MCF 10A (cell line): ENCODE measurements at regions not wholly inside any gene's neighbourhood (a gene's known extent, or its start where the extent isn't known, plus 50 kb on each side); places are given as distances from the start of the nearest gene placed in this dataset.
"Not testable (repeated sequence)": the region's sequence is repeated elsewhere in the genome, so short reads cannot be mapped to it uniquely, and the experiment has no call there.

ENCODE experiments used
- BruUV-seq: library from RNA; stranded (reverse); fragments of 400-500 nt; replicated peaks from 2 replicates; lab custom pipeline; 2021; lab: Mats Ljungman, UMichigan
- CTCF ChIA-PET: fragments of 300-600 bp; sonication (Branson Sonifier 250); formaldehyde crosslinking; extraction: SDS; loops from one replicate; lab custom pipeline; 2021; ENCODE audit warnings: antibody characterized with exemption, inconsistent platforms; lab: Yijun Ruan, JAX
- POLR2A ChIA-PET: fragments of 300-600, 350-650 bp; sonication (Branson Sonifier 250); formaldehyde crosslinking; extraction: SDS; loops from one replicate; lab custom pipeline; 2020; ENCODE audit warnings: antibody characterized with exemption, inconsistent platforms; lab: Yijun Ruan, JAX
- DNase-seq: peaks from one replicate; pipeline ENCODE4 v3.0.0-alpha.2; 2018; ENCODE audit not compliant: unreplicated experiment
- H3K27ac Mint-ChIP-seq: one replicate; pipeline ENCODE4 v1.8.0; 2022; ENCODE audit warnings: mild to moderate bottlenecking, low read depth, mixed read lengths; ENCODE audit not compliant: unreplicated experiment
- H3K27me3 Mint-ChIP-seq: one replicate; pipeline ENCODE4 v1.8.0; 2022; ENCODE audit warnings: mixed read lengths; ENCODE audit not compliant: insufficient read depth, unreplicated experiment
- H3K36me3 Mint-ChIP-seq: one replicate; pipeline ENCODE4 v1.8.0; 2022; ENCODE audit warnings: mild to moderate bottlenecking, moderate library complexity, mixed read lengths; ENCODE audit not compliant: insufficient read depth, unreplicated experiment
- H3K4me1 Mint-ChIP-seq: one replicate; pipeline ENCODE4 v1.8.0; 2022; ENCODE audit warnings: mixed read lengths; ENCODE audit not compliant: insufficient read depth, unreplicated experiment
- H3K4me3 Mint-ChIP-seq: one replicate; pipeline ENCODE4 v1.8.0; 2022; ENCODE audit warnings: mild to moderate bottlenecking, moderate library complexity, mixed read lengths; ENCODE audit not compliant: unreplicated experiment
- H3K9me3 Mint-ChIP-seq: one replicate; pipeline ENCODE4 v1.8.0; 2022; ENCODE audit warnings: mixed read lengths; ENCODE audit not compliant: unreplicated experiment
- CTCF ChIP-seq: fragments of 200-600 bp; IDR thresholded peaks from one replicate; pipeline ENCODE4 v1.8.0; 2022; ENCODE audit warnings: antibody characterized with exemption, mild to moderate bottlenecking; ENCODE audit not compliant: unreplicated experiment
- intact Hi-C: fragments of 100-400 bp; cut with micrococcal nuclease; formaldehyde crosslinking; loops from 2 replicates; pipeline ENCODE4 v1.14.1; 2022

GRCh38 chr14:105885561-105886320, 359.4 kb downstream of the TMEM121 start:
- H3K36me3 Mint-ChIP-seq, result peaks cover 6% of the 10 kb centered on the region
- H3K9me3 Mint-ChIP-seq, result no peaks in the 10 kb centered on the region
- TF ChIP-seq CTCF, result no peak
- H3K27me3 Mint-ChIP-seq, result no peaks in the 10 kb centered on the region
- ChIA-PET POLR2A (no interaction called here), CTCF (no interaction called here)
- DNase-seq, result no peak
- no TSS peak for BruUV-seq
- H3K4me1 Mint-ChIP-seq, result no peaks in the 10 kb centered on the region
- no peak overlapping the region for H3K4me3 Mint-ChIP-seq
- no peak overlapping the region for H3K27ac Mint-ChIP-seq
- intact Hi-C loops, result no loop called here

GRCh38 chr14:105886791-105887191, 360.4 kb downstream of the TMEM121 start:
- H3K36me3 Mint-ChIP-seq, intact Hi-C loops: not testable (repeated sequence)

GRCh38 chr14:105887692-105888091, 361.3 kb downstream of the TMEM121 start:
- DNase-seq, result no peak
- H3K36me3 Mint-ChIP-seq, result peaks cover 6% of the 10 kb centered on the region
- no TSS peak for BruUV-seq
- no peak overlapping the region for H3K4me3 Mint-ChIP-seq
- H3K9me3 Mint-ChIP-seq, result no peaks in the 10 kb centered on the region
- intact Hi-C loops, result no loop called here
- TF ChIP-seq CTCF, result no peak
- ChIA-PET POLR2A (no interaction called here), CTCF (no interaction called here)
- H3K27ac Mint-ChIP-seq, result no peak overlapping the region
- no peaks in the 10 kb centered on the region for H3K4me1 Mint-ChIP-seq
- H3K27me3 Mint-ChIP-seq, result no peaks in the 10 kb centered on the region

More at GRCh38 chr14:105886791-105887191, 360.4 kb downstream of the TMEM121 start:
- DNase-seq, H3K9me3 Mint-ChIP-seq, CTCF ChIA-PET, H3K27me3 Mint-ChIP-seq, H3K27ac Mint-ChIP-seq, H3K4me3 Mint-ChIP-seq, POLR2A ChIA-PET, H3K4me1 Mint-ChIP-seq, BruUV-seq: not testable (repeated sequence)

GRCh38 chr14:105888151-105888550, 361.8 kb downstream of the TMEM121 start:
- BruUV-seq, result no TSS peak
- H3K27ac Mint-ChIP-seq, result no peak overlapping the region
- H3K36me3 Mint-ChIP-seq, result peaks cover 6% of the 10 kb centered on the region
- no peaks in the 10 kb centered on the region for H3K27me3 Mint-ChIP-seq
- no peak overlapping the region for H3K4me3 Mint-ChIP-seq
- ChIA-PET CTCF (no interaction called here), POLR2A (no interaction called here)
- no peak for TF ChIP-seq CTCF
- H3K4me1 Mint-ChIP-seq, result no peaks in the 10 kb centered on the region
- no peaks in the 10 kb centered on the region for H3K9me3 Mint-ChIP-seq
- intact Hi-C loops, result no loop called here
- DNase-seq, result no peak
